IPS-NIHi7 (cell line): ENCODE measurements at regions not wholly inside any gene's neighbourhood (a gene's known extent, or its start where the extent isn't known, plus 50 kb on each side); places are given as distances from the start of the nearest gene placed in this dataset.
"Not testable (repeated sequence)": the region's sequence is repeated elsewhere in the genome, so short reads cannot be mapped to it uniquely, and the experiment has no call there.

Source experiments
- DNase-seq: peaks from one replicate; pipeline ENCODE4 v3.0.0; 2012; ENCODE audit warnings: mixed read lengths; ENCODE audit errors: extremely low spot score

DNA sequence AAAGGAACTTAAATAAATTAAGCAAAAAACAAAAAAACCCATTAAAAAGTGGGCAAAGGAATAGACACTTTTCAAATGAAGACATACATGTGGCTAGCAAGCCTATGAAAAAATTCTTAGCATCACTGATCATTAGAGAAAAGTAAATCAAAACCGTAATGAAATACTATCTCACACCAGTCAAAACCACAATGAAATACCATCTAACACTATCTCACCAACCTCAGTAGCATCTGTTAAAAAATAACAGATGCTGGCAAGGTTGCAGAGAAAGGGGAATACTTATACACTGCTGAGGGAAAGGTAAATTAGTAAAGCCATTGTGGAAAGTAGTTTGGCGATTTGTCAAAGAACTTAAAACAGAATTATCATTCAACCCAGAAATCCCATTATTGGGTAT, 381.1 kb downstream of the FLRT2 start:
- DNase-seq = no peak

DNA sequence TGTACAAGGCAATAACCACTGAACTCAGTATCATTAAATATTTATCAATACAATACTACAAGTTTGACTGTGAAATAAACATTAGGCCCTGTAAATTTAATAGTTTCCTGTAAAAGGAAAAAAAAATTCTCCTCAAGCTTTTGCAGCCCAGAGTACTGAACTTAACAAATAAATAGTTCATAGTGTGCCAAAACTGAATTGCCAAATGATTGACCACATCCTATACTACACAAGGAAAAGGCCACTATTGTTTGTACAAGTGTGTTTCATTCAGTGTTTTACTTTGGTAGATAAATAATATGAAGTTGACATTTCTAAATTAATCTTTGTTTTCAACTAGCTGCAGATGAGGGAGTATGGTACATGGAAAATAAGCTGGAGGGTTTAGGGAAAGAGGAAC, 379.6 kb downstream of the FLRT2 start:
- DNase-seq = no peak

DNA sequence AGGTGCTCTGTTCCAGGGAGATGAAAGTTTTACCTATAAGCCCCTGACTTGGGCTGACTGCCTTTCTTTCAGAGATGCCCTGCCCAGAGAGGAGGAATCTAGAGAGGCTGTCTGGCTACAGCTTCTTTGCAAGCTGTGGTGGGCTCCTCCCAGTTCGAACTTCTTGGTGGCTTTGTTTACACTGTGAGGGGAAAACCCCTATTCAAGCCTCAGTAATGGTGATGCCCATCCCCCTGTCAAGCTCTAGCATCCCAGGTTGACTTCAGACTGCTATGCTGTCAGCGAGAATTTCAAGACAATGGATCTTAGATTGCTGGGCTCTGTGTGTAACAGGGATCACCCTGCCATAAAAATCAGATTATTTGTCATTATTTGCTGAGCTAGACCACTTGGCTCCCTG, 377.6 kb downstream of the FLRT2 start:
- DNase-seq = no peak

- no peak for DNase-seq
Measured at GRCh38 chr14:85897808-85898207, 367.9 kb downstream of the FLRT2 start.

GRCh38 chr14:85895603-85896002, 365.7 kb downstream of the FLRT2 start:
- DNase-seq = no peak

DNA sequence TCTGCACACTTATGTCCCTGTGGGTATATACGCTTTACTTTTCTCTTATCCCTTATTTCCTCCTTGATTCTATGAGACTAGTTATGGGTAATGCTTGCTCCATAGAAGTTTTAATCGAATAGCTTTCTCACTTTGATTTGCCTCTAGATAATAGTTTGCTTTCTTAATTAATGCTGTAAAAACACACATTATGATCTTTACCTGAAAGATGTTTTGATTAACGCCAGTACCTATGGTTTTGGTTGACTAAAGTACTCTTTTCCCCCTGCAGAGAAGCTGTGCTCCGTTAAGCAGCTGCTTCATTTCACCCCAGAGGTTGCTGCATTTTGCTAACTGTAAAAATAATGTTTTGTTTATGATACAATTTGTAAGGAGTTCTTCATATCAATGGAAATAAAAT, 362.3 kb downstream of the FLRT2 start:
- no peak for DNase-seq

GRCh38 chr14:85883966-85884365, 354.0 kb downstream of the FLRT2 start:
- DNase-seq = no peak

DNA sequence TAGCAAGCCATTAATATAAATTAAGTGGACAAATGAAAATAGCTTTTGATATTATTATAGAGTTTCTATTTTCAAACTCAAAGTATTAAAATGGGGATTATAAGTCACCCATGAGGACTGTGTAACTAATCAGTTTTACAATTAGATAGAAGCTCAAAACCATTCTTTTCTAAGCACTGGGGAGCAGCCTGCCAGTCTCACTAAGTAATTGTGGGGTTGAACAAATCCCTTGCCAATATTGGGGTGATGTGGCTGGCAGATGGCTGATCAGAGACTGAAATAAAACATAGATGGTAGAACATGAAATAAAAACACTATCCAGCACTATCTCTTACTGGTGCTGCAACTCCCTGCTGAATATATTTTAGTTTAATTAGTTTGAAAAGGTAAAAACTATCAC, 353.2 kb downstream of the FLRT2 start:
- no peak for DNase-seq

- DNase-seq = no peak
Measured at GRCh38 chr14:85881935-85882334, 352.0 kb downstream of the FLRT2 start.

DNA sequence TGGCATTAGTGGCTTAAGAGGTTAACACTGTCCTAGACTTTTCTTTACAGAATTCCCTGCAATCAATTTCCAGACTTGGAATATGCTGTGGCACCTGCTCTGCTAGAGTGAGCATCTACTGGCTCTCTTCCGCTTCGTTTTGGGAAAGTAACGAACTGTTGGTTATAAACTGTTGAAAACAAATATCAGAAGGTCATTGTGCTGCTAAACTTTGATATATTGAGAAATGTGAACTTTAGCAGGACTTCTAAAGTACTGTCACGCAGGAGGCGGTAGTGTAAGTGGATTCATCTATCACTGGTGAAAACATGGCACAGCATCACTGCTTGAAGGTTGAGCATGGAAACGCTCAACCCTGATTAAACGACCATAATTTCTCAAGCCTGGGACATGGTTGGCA, 348.9 kb downstream of the FLRT2 start:
- no peak for DNase-seq

DNA sequence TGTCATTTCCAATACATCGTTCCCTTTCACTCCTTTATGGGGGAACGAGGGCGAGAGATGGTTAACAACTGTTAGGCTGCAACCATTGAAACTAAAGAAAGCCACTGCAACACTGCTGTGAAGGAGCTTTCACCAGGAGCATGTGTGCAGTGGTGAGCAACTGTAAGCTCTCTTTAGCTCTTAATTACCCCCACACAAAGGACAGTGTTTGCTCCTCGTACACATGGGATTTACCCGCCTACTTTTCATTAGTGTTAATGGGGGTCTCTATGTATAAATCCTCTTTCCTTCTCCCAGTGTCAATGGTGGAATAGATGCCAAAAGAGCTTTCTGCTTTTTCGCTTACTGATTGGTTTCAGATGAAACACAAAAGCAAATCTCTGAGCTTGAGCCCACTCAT, 343.1 kb downstream of the FLRT2 start:
- no peak for DNase-seq

DNA sequence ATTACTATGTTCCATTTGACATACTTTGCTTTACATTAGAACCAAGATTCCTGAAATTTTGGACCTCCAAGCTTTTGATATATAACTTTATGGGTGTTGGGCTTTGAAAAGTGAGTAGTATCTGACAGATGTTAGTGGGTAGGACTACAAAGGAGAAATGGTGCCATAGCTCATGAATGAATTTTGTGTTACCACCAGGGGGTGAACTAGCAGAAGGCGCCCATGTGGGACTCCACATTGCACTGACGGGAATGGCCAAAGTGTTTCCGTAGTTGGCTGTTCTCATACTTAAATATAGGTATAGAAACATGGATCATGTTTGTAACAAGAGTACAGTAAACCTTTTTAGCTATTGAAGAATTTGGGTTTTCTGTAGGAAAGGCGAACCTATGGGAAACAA, 337.5 kb downstream of the FLRT2 start:
- peak; percentile 21 for DNase-seq

GRCh38 chr14:85865701-85866100, 335.8 kb downstream of the FLRT2 start:
- DNase-seq = no peak

DNA sequence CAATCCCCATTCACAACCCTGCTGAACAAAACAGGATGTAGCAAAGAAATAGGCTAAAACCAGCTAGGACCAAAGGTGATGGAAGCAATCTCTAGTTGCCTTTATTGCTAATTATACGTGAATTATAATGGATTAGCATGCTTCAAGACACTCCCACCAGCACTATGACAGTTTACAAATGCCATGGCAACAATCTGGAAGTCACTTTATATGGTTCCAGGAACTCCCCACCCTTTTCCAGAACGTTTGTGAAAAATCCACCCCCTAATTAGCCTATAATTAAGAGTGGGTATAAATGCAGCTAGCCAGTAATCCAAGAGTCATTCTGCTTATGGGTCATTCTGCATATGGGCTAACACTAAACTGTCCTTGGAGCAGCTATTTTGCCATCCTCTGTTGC, 328.7 kb downstream of the FLRT2 start:
- DNase-seq = no peak

DNA sequence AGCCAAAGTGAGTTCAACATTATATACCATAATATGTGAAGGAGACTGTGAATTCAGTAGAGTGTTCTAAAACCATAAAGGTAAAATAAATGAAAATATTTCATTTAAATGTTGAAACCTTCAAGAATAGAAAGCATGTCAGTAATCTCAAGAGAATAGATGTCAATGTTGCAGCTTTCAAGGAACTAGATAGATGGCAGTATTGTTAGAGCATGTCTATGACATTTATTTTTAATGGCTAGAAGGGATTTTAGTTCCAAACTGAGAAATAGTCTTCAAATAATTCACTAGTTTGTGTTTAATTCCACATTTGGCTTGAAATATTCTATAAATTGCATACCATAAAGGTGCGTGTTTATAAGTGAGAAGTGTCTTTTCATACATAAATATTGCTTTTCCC, 326.5 kb downstream of the FLRT2 start:
- no peak for DNase-seq

DNA sequence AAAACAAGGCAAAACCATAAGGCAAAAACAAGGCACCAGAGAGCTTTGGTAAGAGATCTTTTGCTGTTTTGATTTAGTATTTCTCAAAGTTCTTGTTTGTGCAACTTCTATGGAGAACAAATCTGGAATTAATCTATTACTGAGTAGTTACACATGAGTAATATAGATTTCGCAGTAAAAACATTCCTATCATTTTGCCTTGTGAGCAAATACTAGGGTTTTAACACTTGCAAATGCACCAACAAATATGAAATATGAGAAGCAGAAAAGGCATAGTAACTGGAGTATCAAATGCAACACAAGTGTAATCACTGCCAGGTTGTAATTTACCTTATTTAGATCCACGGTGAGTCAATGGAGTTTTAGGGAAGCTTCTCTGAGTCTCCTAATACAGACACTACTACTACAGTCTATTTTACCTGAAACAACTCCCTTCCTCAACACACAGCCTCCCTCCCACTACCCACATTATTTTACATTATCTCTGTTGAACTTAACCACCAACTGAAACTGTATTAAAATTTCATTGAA, 324.1 kb downstream of the FLRT2 start:
- DNase-seq = no peak

DNA sequence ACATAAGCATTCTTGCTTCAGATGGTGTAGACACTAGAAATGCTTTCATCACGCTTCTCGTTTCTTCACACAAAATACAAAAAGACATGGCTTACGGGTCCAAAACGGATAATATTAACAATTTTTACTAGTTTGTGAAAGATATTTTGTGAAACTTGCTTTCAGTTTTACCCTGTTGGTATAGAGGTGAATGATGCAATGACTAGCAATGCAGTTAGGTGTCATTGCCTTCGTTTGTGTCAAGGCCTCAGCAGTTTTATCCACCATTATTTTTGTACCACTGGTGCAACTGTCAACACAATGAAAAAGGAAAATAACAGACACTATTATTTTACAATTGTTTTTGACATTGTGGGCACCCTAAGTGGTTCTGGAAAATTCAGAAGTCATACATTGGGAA, 323.0 kb downstream of the FLRT2 start:
- no peak for DNase-seq

DNA sequence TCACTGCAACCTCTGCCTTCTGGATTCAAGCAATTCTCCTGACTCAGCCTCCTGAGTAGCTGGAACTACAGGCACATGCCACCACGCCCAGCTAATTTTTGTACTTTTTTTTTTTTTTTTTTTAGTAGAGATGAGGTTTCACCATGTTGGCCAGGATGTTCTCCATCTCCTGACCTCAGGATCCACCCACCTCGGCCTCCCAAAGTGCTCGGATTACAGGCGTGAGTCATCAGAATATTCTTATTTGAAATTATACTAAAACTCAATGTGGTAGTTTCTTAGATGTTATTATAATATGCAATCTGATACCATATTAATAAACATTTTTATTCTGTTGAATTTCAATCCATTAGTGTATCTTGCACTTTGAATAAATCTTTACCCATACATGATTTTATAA, 322.2 kb downstream of the FLRT2 start:
- not testable (repeated sequence) for DNase-seq

GRCh38 chr14:85830549-85830948, 300.6 kb downstream of the FLRT2 start:
- DNase-seq = not testable (repeated sequence)

- not testable (repeated sequence) for DNase-seq
Measured at GRCh38 chr14:85829601-85830000, 299.7 kb downstream of the FLRT2 start.

DNA sequence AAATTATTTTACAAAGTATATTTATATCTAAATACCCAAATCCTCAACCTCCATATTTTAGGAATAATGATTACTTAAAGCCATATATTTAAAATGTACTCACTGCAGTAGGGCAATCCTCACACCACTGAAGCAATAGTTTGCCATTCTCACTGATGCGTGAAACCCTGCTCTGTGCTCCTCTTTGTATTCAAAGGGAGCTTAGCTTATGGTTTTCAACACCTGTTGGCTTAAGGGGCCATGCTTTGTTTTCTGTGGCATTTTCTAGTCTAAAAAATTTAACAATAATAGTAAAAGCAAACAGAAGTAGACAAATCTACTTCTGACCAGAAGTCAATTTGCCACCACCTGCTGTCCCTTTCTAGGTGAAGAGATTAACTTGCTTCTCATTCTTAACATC, 294.6 kb downstream of the FLRT2 start:
- DNase-seq = no peak

- DNase-seq = no peak
Measured at GRCh38 chr14:85822236-85822635, 292.3 kb downstream of the FLRT2 start.

DNA sequence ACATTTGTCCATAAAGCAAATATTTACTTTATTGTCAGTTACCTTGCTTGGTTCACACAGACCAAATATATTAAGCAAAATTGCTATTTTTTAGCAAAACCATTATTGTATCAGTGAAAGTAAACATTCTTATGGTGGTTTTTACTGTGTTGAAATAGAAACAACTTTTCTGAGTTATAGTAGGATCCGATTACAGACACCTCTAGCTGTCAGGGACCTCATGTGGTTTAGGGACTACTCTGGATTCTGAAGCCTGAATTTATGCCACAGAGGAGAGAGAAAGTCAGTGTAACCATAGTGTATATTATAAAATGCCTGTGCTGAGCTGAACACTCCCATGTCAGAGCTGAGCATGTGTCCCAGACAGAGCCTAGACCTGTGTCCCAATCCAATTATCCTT, 287.5 kb downstream of the FLRT2 start:
- DNase-seq = no peak

- no peak for DNase-seq
Measured at GRCh38 chr14:85813040-85813439, 283.1 kb downstream of the FLRT2 start.

DNA sequence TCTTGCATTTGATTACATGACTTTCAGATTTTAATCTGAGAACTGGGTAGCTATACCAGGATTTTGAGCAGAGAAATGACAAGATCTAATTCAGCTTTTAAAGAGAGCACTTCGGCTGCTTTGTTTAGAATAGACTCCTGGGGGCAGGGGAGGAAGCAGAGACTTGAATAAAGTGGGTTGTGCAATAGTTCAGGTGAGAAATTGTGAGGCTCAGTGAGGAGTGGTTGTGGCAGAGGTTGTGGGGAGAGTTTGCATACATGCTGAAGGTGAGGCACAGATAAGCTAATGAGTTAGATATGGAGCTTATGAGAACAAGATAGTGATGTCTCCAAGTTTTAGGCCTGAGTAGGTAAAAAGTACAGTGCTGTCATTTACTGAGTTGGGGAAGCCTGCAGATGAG, 281.4 kb downstream of the FLRT2 start:
- peak; percentile 23 for DNase-seq
